ENCODE measurements at regions not wholly inside any gene's neighbourhood (a gene's known extent, or its start where the extent isn't known, plus 50 kb on each side); places are given as distances from the start of the nearest gene placed in this dataset.

DNA sequence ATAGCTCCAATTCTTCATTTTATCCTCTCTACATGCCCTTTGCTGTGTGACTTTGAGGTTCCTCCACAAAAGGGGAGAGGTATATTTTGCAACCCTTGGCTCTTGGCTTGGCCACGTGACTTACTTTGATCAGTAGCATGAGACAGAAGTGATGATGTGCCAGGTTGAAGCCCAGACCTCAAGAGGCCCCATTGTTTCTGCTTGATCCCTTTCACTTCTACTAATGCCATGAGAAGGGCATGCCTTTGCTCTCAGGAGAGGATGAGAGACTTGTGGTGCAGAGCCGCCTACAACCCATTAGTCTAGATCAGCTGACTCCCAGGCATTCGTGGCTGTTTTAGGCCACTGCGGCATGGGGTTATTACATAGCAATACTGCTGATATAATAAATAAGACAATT, 356.2 kb upstream of the SALL1 start:
- H3K27me3 ChIP-seq (ENCODE audit: control insufficient read depth, insufficient read depth, low read length), result no peaks in the 10 kb centered on the region
- no peak overlapping the region for H3K9ac ChIP-seq (ENCODE audit: low read depth, low read length)
- no peak overlapping the region for H3K27ac ChIP-seq (ENCODE audit: low read depth, low read length)
- H3K36me3 ChIP-seq (ENCODE audit: control insufficient read depth, insufficient read depth, low read length), result no peaks in the 10 kb centered on the region
- no peak overlapping the region for H3K4me3 ChIP-seq (ENCODE audit: low read depth, low read length)
- no peaks in the 10 kb centered on the region for H3K9me3 ChIP-seq (ENCODE audit: control insufficient read depth, insufficient read depth, low read length)
- no peaks in the 10 kb centered on the region for H3K4me1 ChIP-seq (ENCODE audit: control insufficient read depth, insufficient read depth, low read length)

DNA sequence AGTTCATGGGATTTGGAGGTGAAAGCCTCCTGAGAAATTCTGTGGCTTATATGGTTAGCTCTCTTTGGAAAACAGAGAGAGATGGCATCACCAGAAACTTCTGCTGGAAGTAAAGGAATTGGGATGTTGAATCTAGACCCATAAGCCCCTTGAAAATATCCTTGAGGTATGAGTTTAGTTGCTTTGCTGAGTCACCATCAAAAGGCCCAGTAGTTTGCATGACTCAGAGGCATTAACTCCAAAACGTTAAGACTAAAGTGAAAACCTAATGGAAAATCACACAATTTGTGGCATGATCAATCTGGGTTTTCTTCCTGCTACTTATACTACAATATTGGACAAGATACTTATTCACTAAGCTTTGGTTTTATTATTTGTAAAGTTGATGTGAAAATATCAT, 349.2 kb upstream of the SALL1 start:
- H3K4me3 ChIP-seq (ENCODE audit: low read depth, low read length), result no peak overlapping the region
- H3K4me1 ChIP-seq (ENCODE audit: control insufficient read depth, insufficient read depth, low read length), result peaks cover 12% of the 10 kb centered on the region
- H3K9ac ChIP-seq (ENCODE audit: low read depth, low read length), result no peak overlapping the region
- H3K27ac ChIP-seq (ENCODE audit: low read depth, low read length), result no peak overlapping the region
- H3K27me3 ChIP-seq (ENCODE audit: control insufficient read depth, insufficient read depth, low read length), result no peaks in the 10 kb centered on the region
- H3K9me3 ChIP-seq (ENCODE audit: control insufficient read depth, insufficient read depth, low read length), result no peaks in the 10 kb centered on the region
- no peaks in the 10 kb centered on the region for H3K36me3 ChIP-seq (ENCODE audit: control insufficient read depth, insufficient read depth, low read length)

DNA sequence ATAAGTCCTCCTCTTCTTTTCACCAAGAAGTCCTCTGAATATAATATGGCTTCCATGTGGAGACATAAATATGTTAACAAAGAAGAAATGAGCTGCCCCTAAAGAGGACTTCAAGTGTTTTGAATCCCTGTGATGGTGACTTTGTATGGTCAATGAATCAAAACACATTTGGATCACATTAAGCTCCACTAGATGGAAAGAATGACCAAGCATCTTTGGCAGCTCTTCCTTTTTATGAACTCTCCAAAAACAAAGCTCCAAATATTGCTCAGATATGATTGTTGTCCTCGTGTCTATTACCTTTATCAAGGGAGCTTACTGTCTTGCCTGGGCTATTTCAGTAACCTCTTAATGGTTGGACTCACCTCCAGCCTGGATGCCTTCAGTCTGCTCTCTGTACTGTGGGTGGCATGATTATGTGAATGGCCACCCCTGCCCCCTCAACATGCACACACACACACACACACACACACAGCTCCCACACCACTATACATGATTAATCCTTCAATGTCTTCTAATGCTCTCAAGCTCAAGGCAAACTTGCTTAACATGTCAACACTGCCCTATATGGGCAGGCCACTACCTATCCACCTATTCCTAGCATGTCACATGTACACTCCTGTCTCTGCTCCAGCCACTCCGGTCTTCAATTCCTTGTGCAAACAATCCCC, 346.6 kb upstream of the SALL1 start:
- H3K9ac ChIP-seq (ENCODE audit: low read depth, low read length), result no peak overlapping the region
- H3K9me3 ChIP-seq (ENCODE audit: control insufficient read depth, insufficient read depth, low read length), result no peaks in the 10 kb centered on the region
- no peak overlapping the region for H3K4me3 ChIP-seq (ENCODE audit: low read depth, low read length)
- H3K36me3 ChIP-seq (ENCODE audit: control insufficient read depth, insufficient read depth, low read length), result no peaks in the 10 kb centered on the region
- no peaks in the 10 kb centered on the region for H3K27me3 ChIP-seq (ENCODE audit: control insufficient read depth, insufficient read depth, low read length)
- no peak overlapping the region for H3K27ac ChIP-seq (ENCODE audit: low read depth, low read length)
- peaks cover 21% of the 10 kb centered on the region for H3K4me1 ChIP-seq (ENCODE audit: control insufficient read depth, insufficient read depth, low read length)

DNA sequence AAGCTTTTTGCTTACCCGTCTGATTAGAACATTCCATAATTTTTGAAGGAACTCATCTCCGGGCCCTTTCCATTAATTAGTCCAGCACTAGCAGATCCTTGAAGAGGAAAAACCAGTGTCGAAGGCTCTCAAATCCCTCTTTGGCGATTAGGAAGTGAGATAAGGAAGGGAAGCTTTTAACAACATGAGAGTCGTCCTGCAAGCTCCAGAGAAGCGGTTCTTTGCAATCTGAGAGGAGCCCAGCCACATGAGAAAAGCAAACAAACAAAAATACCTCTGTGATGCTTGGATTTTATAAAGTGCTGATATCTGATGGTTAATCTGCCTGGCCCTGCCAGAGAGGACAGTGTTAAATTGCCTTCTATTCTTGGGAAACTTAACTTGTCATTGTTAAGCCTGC, 339.8 kb upstream of the SALL1 start:
- Histone ChIP-seq H3K27ac (ENCODE audit: low read depth, low read length) (peak overlapping the region; percentile 7), H3K36me3 (ENCODE audit: control insufficient read depth, insufficient read depth, low read length) (no peaks in the 10 kb centered on the region), H3K9ac (ENCODE audit: low read depth, low read length) (no peak overlapping the region), H3K27me3 (ENCODE audit: control insufficient read depth, insufficient read depth, low read length) (no peaks in the 10 kb centered on the region), H3K4me1 (ENCODE audit: control insufficient read depth, insufficient read depth, low read length) (peaks cover 18% of the 10 kb centered on the region), H3K9me3 (ENCODE audit: control insufficient read depth, insufficient read depth, low read length) (peaks cover 13% of the 10 kb centered on the region), H3K4me3 (ENCODE audit: low read depth, low read length) (no peak overlapping the region)

DNA sequence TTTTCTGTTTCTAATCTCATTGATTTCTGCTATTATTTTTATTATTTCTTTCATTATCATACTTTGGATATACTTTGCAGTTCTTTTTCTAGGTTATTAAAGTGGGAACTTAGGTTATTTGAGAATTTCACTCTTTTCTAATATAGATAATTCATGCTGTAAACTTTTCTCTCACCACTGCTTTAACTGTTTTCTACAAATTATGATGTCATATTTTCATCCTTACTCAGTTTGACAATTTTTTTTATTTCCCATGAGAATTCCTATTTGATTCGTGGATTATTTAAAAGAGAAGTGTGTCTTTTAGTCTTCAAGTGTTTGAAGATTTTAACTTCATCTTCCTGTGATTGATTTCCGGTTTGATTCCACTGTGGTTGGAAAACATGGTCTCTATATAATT, 336.8 kb upstream of the SALL1 start:
- Histone ChIP-seq H3K4me3 (ENCODE audit: low read depth, low read length) (no peak overlapping the region), H3K9me3 (ENCODE audit: control insufficient read depth, insufficient read depth, low read length) (peaks cover 17% of the 10 kb centered on the region), H3K27me3 (ENCODE audit: control insufficient read depth, insufficient read depth, low read length) (no peaks in the 10 kb centered on the region), H3K4me1 (ENCODE audit: control insufficient read depth, insufficient read depth, low read length) (0 out of 2 replicates have a peak, but pooled peaks cover 4% of the 10 kb centered on the region), H3K27ac (ENCODE audit: low read depth, low read length) (no peak overlapping the region), H3K9ac (ENCODE audit: low read depth, low read length) (no peak overlapping the region), H3K36me3 (ENCODE audit: control insufficient read depth, insufficient read depth, low read length) (no peaks in the 10 kb centered on the region)

DNA sequence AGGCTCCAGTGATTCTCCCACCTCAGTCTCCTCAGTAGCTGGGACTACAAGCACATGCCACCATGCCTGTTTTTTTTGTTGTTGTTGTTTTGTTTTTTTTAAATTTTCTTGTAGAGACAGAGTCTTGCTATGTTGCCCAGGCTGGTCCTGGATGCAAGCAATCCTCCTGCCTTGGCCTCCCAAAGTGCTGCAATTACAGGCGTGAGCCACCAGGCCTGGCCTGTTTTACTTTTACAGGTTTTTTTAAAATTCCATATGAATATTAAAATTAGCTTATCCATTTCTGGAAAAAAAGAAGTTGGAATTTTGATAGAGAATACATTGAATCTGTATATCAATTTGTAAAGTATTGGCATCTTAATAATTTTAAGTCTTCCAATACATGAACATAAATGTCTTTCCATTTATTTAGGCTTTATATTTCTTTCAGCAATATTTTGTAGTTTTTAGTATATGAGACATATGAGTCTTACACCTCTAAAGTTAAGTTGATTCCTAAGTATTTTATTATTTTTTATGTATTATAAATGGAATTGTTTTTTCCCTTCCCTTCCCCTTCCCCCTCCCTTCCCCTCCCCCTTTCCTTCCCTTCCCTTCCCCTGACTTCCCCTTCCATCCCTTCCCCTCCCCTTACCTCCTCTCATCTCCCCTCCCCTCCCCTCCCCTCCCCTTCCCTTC, 323.5 kb upstream of the SALL1 start:
- no peaks in the 10 kb centered on the region for H3K4me1 ChIP-seq (ENCODE audit: control insufficient read depth, insufficient read depth, low read length)
- H3K36me3 ChIP-seq (ENCODE audit: control insufficient read depth, insufficient read depth, low read length), result no peaks in the 10 kb centered on the region
- no peak overlapping the region for H3K4me3 ChIP-seq (ENCODE audit: low read depth, low read length)
- no peaks in the 10 kb centered on the region for H3K9me3 ChIP-seq (ENCODE audit: control insufficient read depth, insufficient read depth, low read length)
- no peaks in the 10 kb centered on the region for H3K27me3 ChIP-seq (ENCODE audit: control insufficient read depth, insufficient read depth, low read length)
- no peak overlapping the region for H3K9ac ChIP-seq (ENCODE audit: low read depth, low read length)
- H3K27ac ChIP-seq (ENCODE audit: low read depth, low read length), result no peak overlapping the region

DNA sequence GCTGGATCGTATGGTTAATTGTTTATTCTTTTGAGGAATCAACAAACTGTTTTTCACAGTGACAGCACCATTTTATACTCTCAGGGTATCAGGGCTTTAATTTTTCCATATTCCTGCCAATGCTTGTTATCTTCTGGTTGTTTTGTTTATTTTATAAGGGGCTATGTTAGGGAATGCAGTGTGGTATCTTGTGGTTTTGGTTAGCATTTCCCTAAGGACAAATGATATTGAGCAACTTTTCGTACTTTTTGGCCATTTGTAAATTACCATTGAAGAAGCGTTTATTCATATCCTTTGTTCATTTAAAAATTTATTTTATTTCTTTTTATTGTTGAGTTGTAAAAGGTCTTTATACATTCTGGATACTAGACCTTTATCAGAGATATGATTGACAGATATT, 322.0 kb upstream of the SALL1 start:
- Histone ChIP-seq H3K4me1 (ENCODE audit: control insufficient read depth, insufficient read depth, low read length) (no peaks in the 10 kb centered on the region), H3K27ac (ENCODE audit: low read depth, low read length) (no peak overlapping the region), H3K36me3 (ENCODE audit: control insufficient read depth, insufficient read depth, low read length) (no peaks in the 10 kb centered on the region), H3K27me3 (ENCODE audit: control insufficient read depth, insufficient read depth, low read length) (no peaks in the 10 kb centered on the region), H3K4me3 (ENCODE audit: low read depth, low read length) (no peak overlapping the region), H3K9me3 (ENCODE audit: control insufficient read depth, insufficient read depth, low read length) (no peaks in the 10 kb centered on the region), H3K9ac (ENCODE audit: low read depth, low read length) (no peak overlapping the region)

DNA sequence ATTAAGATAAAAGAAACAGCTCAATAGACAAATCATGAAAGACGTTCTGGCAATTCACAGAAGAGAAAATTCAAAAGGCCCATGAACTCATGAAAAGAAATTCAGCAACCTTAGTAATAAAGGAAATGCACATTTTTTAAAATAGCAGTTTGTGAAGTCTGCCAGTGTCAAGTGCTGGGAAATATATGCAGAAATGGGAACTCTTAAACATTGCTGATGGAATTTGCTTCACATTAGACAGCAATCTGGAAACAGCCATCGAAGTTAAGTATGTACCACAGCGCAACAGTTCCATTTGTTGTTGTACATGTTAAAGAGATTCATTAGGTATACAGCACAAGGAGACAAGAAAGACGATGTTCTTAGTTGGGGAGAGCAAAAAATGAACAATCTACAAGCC, 319.4 kb upstream of the SALL1 start:
- no peak overlapping the region for H3K27ac ChIP-seq (ENCODE audit: low read depth, low read length)
- no peaks in the 10 kb centered on the region for H3K9me3 ChIP-seq (ENCODE audit: control insufficient read depth, insufficient read depth, low read length)
- no peak overlapping the region for H3K9ac ChIP-seq (ENCODE audit: low read depth, low read length)
- H3K4me3 ChIP-seq (ENCODE audit: low read depth, low read length), result no peak overlapping the region
- no peaks in the 10 kb centered on the region for H3K27me3 ChIP-seq (ENCODE audit: control insufficient read depth, insufficient read depth, low read length)
- H3K36me3 ChIP-seq (ENCODE audit: control insufficient read depth, insufficient read depth, low read length), result no peaks in the 10 kb centered on the region
- 0 out of 2 replicates have a peak, but pooled peaks cover 5% of the 10 kb centered on the region for H3K4me1 ChIP-seq (ENCODE audit: control insufficient read depth, insufficient read depth, low read length)

DNA sequence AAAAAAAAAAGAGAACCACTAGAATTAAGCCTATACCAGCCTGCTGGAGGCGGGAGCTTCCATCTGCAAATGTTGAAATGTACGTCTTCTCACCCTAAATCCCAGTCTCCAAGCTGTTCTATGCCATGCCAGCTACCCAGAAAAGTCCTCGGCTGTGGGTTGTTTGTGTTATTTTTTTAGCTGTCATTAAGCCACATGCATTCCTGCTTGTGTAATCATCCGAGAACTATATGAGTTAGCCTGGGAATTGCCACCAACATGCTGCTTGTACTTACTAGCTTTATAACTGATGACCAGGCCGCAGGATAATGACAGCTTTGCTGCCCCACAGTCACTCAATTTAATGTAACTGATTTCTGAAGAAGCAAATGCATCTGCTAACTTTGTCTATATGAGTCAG, 313.9 kb upstream of the SALL1 start:
- no peaks in the 10 kb centered on the region for H3K27me3 ChIP-seq (ENCODE audit: control insufficient read depth, insufficient read depth, low read length)
- H3K4me1 ChIP-seq (ENCODE audit: control insufficient read depth, insufficient read depth, low read length), result peaks cover 16% of the 10 kb centered on the region
- no peak overlapping the region for H3K9ac ChIP-seq (ENCODE audit: low read depth, low read length)
- no peak overlapping the region for H3K27ac ChIP-seq (ENCODE audit: low read depth, low read length)
- H3K36me3 ChIP-seq (ENCODE audit: control insufficient read depth, insufficient read depth, low read length), result no peaks in the 10 kb centered on the region
- no peak overlapping the region for H3K4me3 ChIP-seq (ENCODE audit: low read depth, low read length)
- H3K9me3 ChIP-seq (ENCODE audit: control insufficient read depth, insufficient read depth, low read length), result no peaks in the 10 kb centered on the region

DNA sequence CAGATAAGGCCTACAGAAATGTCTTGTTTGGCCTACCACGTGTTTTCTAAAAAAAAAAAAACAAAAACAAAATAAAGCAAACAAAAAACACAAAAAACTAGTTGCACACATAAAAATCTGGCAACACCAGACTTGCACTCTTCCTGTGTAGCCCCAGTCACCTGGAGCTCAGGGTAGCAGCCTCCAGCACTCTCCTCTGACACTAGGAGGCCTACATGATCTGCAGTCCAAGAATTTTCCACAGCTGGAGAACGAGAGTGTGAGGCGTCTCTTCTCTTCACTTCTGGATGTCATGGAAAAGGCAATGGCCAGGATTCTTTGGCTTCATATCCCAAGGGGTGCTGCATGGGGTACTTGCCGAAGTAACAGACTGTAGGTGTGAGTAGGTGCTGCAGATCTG, 310.2 kb upstream of the SALL1 start:
- Histone ChIP-seq H3K36me3 (ENCODE audit: control insufficient read depth, insufficient read depth, low read length) (no peaks in the 10 kb centered on the region), H3K27ac (ENCODE audit: low read depth, low read length) (no peak overlapping the region), H3K9me3 (ENCODE audit: control insufficient read depth, insufficient read depth, low read length) (no peaks in the 10 kb centered on the region), H3K9ac (ENCODE audit: low read depth, low read length) (no peak overlapping the region), H3K4me1 (ENCODE audit: control insufficient read depth, insufficient read depth, low read length) (peaks cover 13% of the 10 kb centered on the region), H3K27me3 (ENCODE audit: control insufficient read depth, insufficient read depth, low read length) (no peaks in the 10 kb centered on the region), H3K4me3 (ENCODE audit: low read depth, low read length) (no peak overlapping the region)

DNA sequence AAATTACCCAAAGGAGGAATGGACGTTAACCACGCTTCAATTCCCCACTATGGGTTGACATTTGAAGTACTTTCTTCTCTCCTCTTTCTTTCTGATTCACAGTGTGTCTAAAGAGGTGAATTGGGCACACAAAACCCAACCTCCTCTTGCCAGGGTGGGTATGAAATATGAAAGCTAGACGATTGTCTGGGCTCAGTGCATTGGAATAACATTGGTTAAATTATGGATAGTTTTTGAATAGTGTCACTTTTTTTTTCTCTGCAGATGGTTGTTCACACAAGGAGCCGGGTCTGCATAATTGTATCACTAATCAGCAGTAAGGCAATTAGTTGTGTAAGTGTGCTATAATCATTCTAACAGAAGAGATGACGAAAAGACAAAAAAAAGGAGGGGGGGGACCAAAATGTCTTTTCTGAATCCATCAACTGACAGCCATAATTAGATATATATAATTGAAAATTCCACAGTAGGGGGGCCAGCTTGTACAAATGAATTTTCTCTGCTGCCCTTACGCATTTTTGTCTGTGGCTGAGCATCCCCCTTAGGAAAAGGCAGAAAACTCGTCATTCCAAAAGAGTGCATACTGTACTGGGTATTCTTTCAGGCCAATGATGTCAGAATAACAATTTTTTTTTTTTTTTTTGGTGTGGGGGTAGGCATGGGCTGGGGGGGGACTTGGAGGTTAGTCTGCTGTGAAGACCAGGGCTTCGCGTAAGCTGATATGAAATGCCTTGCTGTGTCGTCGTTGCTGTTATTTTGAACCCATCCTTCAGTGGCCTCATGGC, 307.5 kb upstream of the SALL1 start:
- no peak overlapping the region for H3K27ac ChIP-seq (ENCODE audit: low read depth, low read length)
- H3K4me1 ChIP-seq (ENCODE audit: control insufficient read depth, insufficient read depth, low read length), result peaks cover 5% of the 10 kb centered on the region
- no peak overlapping the region for H3K4me3 ChIP-seq (ENCODE audit: low read depth, low read length)
- no peaks in the 10 kb centered on the region for H3K27me3 ChIP-seq (ENCODE audit: control insufficient read depth, insufficient read depth, low read length)
- no peaks in the 10 kb centered on the region for H3K36me3 ChIP-seq (ENCODE audit: control insufficient read depth, insufficient read depth, low read length)
- no peak overlapping the region for H3K9ac ChIP-seq (ENCODE audit: low read depth, low read length)
- H3K9me3 ChIP-seq (ENCODE audit: control insufficient read depth, insufficient read depth, low read length), result no peaks in the 10 kb centered on the region

Measured in HUES48 (cell line).